Uterus (tissue), 2 donors: ENCODE measurements at regions not wholly inside any gene's neighbourhood (a gene's known extent, or its start where the extent isn't known, plus 50 kb on each side); places are given as distances from the start of the nearest gene placed in this dataset.

Experiments used
- CTCF ChIP-seq, 4 experiments: fragments of 200-600 bp in 2 of 4; fragments of 450-650 bp in 2 of 4; sonication (generic) in 2 of 4; IDR thresholded peaks; one replicate each; pipeline ENCODE4 v1.5.1; 2016 to 2019; ENCODE audit warnings: antibody characterized with exemption in 4 of 4, mild to moderate bottlenecking in 2 of 4, moderate library complexity in 1 of 4
- POLR2A ChIP-seq, 2 donors: fragments of 450-650 bp; IDR thresholded peaks; one replicate each; pipeline ENCODE4 v1.6.1; 2016; ENCODE audit warnings: antibody characterized with exemption in 2 of 2, mild to moderate bottlenecking in 1 of 2, moderate library complexity in 1 of 2

- TF ChIP-seq CTCF (IDR thresholded peaks at IDR 0.05) (no peak), POLR2A (IDR thresholded peaks at IDR 0.05) (no peak)
These were observed 211.5 kb downstream of the POM121L12 start for GRCh38 chr7:53246957-53247356.
